ENCODE measurements at regions not wholly inside any gene's neighbourhood (a gene's known extent, or its start where the extent isn't known, plus 50 kb on each side); places are given as distances from the start of the nearest gene placed in this dataset.

- DNase-seq (ENCODE audit: low read depth in 2 of 2) = no peak
Measured at GRCh38 chr15:70491201-70491621, 272.1 kb downstream of the UACA start.

DNA sequence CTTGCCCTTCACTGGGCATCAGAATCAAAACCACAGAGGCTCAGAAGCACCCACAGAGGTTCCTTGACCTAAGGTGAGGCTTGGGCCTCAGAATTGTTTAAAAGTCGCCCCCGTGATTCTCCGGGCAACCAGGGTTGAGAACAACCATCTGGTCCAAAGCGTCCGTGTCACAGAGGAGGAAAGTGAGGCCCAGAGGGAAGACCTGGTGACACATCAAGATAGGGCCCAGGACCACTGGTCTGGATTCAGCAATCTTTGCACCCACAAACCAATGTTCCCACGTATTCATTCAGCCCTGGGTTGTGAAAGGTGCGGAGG, 272.6 kb downstream of the UACA start:
- no peak for DNase-seq (ENCODE audit: low read depth in 2 of 2)

DNA sequence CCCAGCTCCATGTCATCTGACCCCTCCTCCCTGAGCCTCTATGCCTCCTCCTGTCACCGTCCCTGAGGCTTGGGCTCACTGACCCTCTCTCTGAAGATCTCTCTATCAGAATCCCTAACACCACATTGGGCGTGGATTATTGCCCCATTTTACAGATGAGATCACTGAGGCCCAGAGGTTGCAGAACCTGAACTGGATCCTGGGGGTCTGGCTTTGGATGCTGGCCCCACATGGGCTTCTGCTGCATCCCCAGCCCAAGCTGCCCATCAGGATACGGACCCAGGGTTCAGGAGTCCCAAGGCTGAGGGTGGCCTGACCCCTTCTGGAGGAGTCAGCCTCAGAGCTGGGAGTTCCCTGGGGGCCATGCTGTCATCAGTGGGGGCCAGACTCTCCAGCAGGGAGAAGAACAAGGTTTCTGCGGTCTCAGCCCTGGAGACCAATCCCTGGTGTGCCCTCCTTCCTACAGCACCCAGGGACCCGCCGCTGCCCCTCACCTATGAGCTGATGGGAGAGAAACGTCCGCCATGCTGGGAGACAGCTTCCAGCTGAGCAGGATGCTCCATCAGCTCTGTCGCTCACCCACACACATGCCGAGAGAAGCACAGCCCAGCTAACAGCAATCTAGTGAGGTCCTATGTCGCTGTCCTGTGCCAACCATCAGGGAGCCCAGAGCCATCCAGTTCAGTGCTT, 273.1 kb downstream of the UACA start:
- no peak for DNase-seq (ENCODE audit: low read depth in 2 of 2)

DNA sequence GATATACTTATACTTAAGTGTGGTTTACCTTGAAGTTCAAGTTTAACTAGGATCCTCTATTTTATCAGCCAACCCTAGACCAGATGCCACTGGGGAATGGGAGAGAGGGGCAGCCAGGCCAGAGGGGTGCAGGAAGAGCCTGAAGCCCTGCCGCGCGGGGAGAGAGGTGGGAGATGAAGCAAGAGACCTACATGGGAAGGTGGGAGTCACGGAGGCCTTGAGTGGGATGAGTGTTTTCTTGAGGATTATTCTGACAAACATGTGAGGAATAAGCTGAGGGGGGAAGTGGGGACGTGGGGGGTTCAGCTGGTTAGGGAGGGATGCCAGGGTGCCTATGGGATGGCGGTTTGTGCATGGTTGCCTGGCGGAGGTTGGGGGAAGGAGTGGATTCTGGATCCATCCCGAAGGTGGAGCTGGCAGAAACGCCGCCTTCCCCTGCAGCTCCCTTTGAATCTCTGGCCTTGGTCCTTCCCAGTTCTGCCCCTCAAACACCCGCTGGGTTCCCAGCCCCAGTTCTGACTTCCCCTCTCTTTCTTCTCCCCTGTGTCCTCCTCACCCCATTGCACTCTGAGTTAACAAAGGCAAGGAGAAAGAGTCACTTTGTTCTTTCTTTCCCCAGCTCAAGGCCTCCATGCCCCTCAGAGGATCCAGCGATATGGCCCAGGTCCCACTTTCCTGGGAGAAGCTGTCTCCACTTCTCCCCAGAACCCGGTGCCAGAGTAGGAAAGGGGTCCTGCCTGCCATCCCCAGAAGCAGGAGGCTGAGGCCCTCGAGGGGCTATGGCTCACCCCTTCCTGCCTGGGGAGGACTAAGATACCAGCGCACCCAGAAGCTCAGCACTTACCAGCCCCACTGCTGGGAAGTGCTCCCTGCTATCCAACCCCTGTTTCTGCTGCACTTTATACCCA, 274.2 kb downstream of the UACA start:
- no peak for DNase-seq (ENCODE audit: low read depth in 2 of 2)

- peak in 1 of 2 experiments; percentile 20 for DNase-seq (ENCODE audit: low read depth in 2 of 2)
Measured at GRCh38 chr15:70488002-70488605, 275.3 kb downstream of the UACA start.

GRCh38 chr15:70487387-70487740, 276.0 kb downstream of the UACA start:
- no peak for DNase-seq (ENCODE audit: low read depth in 2 of 2)

DNA sequence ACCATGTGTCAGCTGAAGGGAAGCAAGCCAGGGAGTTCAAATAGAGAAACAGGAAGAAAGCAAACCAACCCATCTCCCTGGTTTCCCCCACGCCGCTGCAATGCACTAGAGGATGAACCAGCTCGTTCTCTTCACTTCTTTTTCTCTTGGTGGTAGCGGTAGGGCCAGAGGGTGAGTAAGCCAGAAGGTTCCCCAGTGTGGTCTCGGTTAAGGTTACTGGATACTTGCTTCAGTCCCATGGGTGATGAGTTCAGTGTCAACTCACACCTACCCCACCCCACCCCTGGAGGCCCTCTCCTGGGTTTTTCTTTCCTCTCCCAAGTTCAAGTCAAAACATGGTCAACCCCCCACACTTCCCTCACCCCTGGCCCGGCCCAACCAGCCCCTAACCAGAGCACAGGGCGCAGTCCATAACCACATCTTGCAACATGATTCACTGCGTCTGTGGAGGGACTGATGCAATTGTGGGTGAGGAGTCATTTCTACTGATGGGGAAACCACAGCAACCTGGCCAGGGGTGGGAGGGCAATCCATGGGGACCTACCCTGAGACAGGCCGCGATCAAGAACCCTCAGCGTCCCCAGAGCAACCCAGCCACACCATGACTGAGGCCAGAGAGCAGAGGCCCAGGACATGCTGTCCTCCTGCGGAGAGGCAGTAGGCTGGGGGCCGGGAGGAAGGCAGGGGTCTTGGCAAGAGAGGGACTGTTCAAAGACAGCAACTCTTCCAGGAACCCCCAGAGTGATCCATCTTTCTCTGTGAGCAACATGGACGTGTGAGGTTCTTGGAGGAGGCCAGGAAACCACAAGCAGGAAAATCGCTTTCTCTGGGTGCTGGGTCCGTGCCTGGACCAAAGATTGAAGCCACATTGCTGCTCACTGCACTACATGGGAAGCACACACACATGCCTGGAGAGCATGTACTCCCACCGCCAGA, 276.6 kb downstream of the UACA start:
- peak; percentile 89 to 92 for DNase-seq (ENCODE audit: low read depth in 2 of 2)

DNA sequence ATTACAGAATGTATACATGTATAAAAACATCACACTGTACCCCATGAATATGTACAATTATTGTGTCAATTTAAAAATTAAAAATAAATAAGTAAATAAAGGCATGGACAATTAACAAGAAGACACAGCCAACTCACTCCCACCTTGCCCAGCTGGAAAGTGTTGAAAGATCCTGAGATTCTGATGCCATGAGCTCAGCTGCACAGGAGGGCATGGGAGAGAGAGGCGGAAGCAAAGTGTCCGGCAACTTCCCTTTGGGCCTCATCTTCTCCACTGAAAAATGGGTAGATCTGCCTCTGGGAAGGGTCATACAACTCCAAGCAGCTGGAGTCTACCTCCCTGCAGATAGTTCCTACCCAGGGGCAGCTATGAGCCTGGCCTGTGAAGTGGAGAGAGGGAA, 277.3 kb downstream of the UACA start:
- DNase-seq (ENCODE audit: low read depth in 2 of 2) = no peak

DNA sequence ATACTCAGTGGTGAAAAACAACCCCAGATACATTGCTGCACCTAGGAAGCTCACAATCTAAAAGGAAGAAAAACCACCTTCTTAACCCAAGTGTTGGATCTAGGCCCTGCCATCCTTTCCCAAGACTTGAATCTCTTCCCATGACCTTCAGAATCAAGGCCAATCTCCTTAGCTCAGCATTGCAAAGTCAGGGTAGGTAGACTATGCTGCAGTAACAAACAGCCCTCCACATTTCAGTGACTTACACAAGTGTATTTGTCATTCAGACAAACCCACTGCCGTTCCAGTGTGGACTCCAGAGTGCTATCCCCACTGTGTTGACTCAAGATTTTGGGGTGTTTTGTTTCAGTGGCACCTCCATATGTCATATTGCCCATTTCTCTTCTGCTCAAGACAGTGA, 278.4 kb downstream of the UACA start:
- no peak for DNase-seq (ENCODE audit: low read depth in 2 of 2)

DNA sequence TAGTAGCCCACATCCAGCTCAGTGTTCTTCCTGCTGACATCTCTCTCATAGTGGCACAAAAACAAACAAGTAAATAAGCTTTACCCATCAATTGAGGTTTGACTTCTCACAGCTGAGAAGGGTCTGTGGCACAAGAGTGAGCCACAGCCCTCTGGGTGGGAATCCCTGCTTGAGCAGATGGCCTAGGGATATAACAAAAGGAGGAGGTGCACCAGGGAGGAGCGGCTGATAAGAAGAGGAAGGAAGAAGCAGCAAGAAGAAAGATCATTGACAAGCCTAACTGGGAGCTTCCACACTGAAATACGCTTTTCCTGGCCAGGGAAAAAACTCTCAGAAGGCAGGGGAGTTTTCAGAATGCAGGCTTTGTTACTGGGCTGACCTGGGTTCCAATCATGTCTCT, 279.8 kb downstream of the UACA start:
- DNase-seq (ENCODE audit: low read depth in 2 of 2) = no peak

GRCh38 chr15:70480196-70480856, 283.0 kb downstream of the UACA start:
- DNase-seq (ENCODE audit: low read depth in 2 of 2) = no peak

DNA sequence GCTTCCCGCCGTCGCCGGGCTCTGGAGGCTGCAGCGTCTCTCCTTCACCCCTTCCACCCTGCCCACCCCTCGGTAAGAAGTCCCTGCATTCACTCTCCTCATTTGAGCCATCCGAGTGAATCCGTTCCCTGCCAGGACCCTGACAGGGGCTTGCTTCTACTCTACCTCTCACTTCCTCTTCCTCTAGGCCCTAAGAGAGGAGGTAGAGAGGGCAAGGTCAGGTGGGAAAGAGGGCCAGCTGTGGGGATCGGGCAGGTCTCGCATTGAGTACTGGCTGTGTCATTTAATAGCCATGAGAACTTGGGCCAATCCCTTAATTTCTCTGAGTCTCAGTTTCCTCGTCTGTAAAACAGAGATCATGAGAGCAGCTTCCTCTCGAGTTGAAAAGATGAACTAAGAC, 283.6 kb downstream of the UACA start:
- no peak for DNase-seq (ENCODE audit: low read depth in 2 of 2)

GRCh38 chr15:70479056-70479455, 284.3 kb downstream of the UACA start:
- DNase-seq (ENCODE audit: low read depth in 2 of 2) = no peak

DNA sequence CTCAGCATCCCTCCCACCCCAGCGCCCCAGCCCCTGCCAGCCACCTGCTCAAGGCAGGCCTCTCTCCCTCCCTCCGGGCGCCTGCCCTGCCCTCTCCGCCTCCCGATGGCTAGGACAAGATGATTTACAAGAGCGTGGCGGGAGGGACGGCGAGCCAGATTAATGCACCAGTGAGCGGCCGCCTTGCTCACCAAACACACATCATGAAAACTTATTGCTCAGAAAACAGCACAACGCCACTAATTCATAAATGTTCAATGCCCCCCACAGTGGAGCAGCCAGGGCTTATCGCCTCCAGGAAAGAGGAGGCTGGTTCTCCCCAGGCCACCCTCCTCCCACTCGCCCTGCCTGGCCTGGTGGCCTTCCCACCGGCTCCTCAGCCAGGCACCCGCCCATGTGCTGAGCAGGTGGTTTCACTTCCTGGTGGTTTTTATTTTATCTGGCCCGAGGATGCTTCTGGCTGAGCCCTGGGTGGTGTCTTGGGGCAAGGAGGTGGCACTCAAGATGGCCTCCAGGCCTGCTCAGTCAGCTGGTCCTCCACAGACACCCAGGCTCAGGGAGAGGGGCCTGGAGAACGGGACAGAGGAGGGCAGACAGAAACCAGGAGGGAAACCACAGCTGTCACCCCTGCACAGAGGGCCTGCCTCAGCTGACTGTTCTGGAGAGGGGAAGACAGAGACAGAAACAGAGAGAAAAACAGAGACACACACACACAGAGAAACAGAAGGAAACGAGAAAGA, 284.9 kb downstream of the UACA start:
- no peak for DNase-seq (ENCODE audit: low read depth in 2 of 2)

DNA sequence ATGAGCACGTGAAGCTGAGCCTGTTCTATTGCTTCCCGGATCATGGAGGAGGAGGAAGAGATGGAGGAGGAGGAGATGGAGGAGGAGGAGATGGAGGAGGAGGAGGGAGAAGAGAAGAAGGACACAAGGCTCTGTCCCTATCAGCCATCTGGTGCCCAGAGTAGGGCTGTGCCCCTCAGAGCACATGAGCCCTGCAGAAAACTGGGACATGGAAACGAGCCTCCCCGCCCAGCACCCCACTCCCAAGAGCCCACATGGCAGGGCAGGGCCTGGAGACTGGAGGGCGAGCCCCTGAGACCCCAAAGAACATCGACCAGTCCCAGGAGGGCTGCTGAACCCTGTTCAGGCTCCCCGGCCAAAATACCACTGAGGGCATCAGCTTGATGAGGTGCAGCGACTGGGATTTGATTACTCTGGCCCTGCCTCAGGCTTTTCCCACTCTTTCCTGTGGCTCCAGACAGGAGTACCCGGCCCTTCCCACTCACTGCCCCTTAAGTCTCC, 285.6 kb downstream of the UACA start:
- no peak for DNase-seq (ENCODE audit: low read depth in 2 of 2)

DNA sequence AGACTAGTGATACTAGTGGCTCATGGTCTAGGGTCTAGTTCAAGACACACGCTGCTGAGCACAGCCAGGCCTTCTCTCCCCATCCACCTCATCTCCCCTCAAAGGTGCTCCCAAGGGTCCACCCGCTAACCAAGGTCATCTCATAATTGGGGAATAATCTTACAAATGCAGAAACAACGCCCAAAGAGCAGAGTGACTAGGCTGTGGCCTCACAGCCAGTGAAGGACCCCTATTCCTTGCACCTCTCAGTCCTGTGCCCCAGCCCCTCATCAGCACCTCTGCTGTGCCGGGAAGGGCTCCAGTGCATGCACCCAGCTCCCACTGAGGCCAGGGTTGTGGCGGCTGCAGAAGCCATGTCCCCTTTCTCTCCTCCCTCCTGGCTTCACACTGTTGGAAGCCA, 286.9 kb downstream of the UACA start:
- DNase-seq (ENCODE audit: low read depth in 2 of 2) = no peak

- DNase-seq (ENCODE audit: low read depth in 2 of 2) = no peak
Measured at GRCh38 chr15:70475921-70476320, 287.4 kb downstream of the UACA start.

DNA sequence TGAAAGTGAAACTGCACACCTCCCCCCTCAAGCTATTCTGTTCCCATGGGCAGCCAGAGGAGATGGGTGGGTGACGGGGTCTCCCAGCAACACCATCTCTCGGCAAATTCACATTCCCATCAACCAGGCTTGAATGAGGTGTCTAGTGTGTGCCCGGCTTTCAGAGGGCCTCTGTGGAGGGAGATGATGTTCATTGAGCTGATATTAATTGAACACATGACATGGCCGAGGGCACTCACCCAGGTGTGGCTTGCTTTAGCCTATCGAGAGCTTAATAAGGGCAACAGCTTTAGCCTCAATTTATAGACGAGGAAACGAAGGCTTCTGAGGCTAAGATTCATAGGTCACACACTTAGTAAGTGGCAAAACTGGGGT, 288.0 kb downstream of the UACA start:
- no peak for DNase-seq (ENCODE audit: low read depth in 2 of 2)

GRCh38 chr15:70474471-70475406, 288.6 kb downstream of the UACA start:
- peak; percentile 41 to 49 for DNase-seq (ENCODE audit: low read depth in 2 of 2)

Data from fibroblast of skin of left biceps (primary cell).